Smooth muscle cell (in vitro differentiated cells): ENCODE measurements at regions not wholly inside any gene's neighbourhood (a gene's known extent, or its start where the extent isn't known, plus 50 kb on each side); places are given as distances from the start of the nearest gene placed in this dataset.

Experiments
- DNase-seq: peaks from one replicate; lab custom pipeline; 2025; ENCODE audit not compliant: unreplicated experiment; lab: John Stamatoyannopoulos, UW
- H2AFZ ChIP-seq: fragments of 200-600 bp; sonication (generic); 2 replicates; pipeline ENCODE4 v1.6.0; 2016; ENCODE audit warnings: antibody characterized with exemption, low read depth, mild to moderate bottlenecking
- H3F3A ChIP-seq: fragments of 200-600 bp; sonication (generic); 2 replicates; pipeline ENCODE4 v1.6.0; 2017; ENCODE audit warnings: antibody characterized with exemption, low read depth
- H3K27ac ChIP-seq: fragments of 200-600 bp; sonication (generic); 2 replicates; pipeline ENCODE4 v1.5.1; 2016; ENCODE audit warnings: low read depth, mild to moderate bottlenecking
- H3K27me3 ChIP-seq: fragments of 200-600 bp; sonication (generic); 2 replicates; pipeline ENCODE4 v1.6.1; 2016; ENCODE audit warnings: low read depth, mild to moderate bottlenecking
- H3K36me3 ChIP-seq: fragments of 200-600 bp; sonication (generic); 2 replicates; pipeline ENCODE4 v1.5.1; 2016; ENCODE audit warnings: low read depth
- H3K4me1 ChIP-seq: fragments of 200-600 bp; sonication (generic); 2 replicates; pipeline ENCODE4 v1.5.1; 2016; ENCODE audit warnings: low read depth
- H3K4me2 ChIP-seq: fragments of 200-600 bp; sonication (generic); 2 replicates; pipeline ENCODE4 v1.6.0; 2016; ENCODE audit warnings: mild to moderate bottlenecking
- H3K4me3 ChIP-seq: fragments of 200-600 bp; sonication (generic); 2 replicates; pipeline ENCODE4 v1.5.1; 2016; ENCODE audit warnings: mild to moderate bottlenecking
- H3K79me2 ChIP-seq: fragments of 200-600 bp; sonication (generic); 2 replicates; pipeline ENCODE4 v1.6.0; 2016; ENCODE audit warnings: low read depth, mild to moderate bottlenecking
- H3K9ac ChIP-seq: fragments of 200-600 bp; sonication (generic); 2 replicates; pipeline ENCODE4 v1.6.0; 2016; ENCODE audit warnings: low read depth
- H3K9me3 ChIP-seq: fragments of 200-600 bp; sonication (generic); replicated peaks from 2 replicates; pipeline ENCODE4 v1.5.1; 2016; ENCODE audit warnings: low read depth
- H4K20me1 ChIP-seq: fragments of 200-600 bp; sonication (generic); 2 replicates; pipeline ENCODE4 v1.6.0; 2016; ENCODE audit warnings: low read depth
- CTCF ChIP-seq: fragments of 200-600 bp; sonication (generic); IDR thresholded peaks from 2 replicates; pipeline ENCODE4 v1.5.1; 2017; ENCODE audit warnings: borderline replicate concordance, mild to moderate bottlenecking, antibody characterized with exemption; ENCODE audit not compliant: insufficient read depth, poor library complexity, severe bottlenecking
- WGBS: methylation state at CpG from one replicate; pipeline ENCODE4 v1.1.7; 2016; ENCODE audit warnings: low lambda C conversion rate; 5-methylcytosine and 5-hydroxymethylcytosine counted together

GRCh38 chr6:89028774-89029173 is 51.8 kb upstream of the PNRC1 start:
- Histone ChIP-seq H3K4me2 (no peak overlapping the region), H3K79me2 (no peaks in the 10 kb centered on the region), H3K27me3 (no peaks in the 10 kb centered on the region), H3K9ac (no peak overlapping the region), H3K4me3 (no peak overlapping the region), H3K9me3 (no peaks in the 10 kb centered on the region), H3K36me3 (no peaks in the 10 kb centered on the region), H3K27ac (no peak overlapping the region), H3F3A (peaks cover 5% of the 10 kb centered on the region), H3K4me1 (no peaks in the 10 kb centered on the region), H2AFZ (no peak overlapping the region), H4K20me1 (no peaks in the 10 kb centered on the region)
- no peak for TF ChIP-seq CTCF
- DNase-seq = no peak
- 93% methylated on average over 6 of the region's 6 CpGs for WGBS

- DNase-seq = no peak
- WGBS = 94% methylated on average over 2 of the region's 2 CpGs
- no peaks in the 10 kb centered on the region for H3K79me2 ChIP-seq
- no peaks in the 10 kb centered on the region for H4K20me1 ChIP-seq
- no peaks in the 10 kb centered on the region for H3K4me1 ChIP-seq
- peaks cover 7% of the 10 kb centered on the region for H3F3A ChIP-seq
- no peak overlapping the region for H3K4me3 ChIP-seq
- no peak overlapping the region for H2AFZ ChIP-seq
- H3K36me3 ChIP-seq = no peaks in the 10 kb centered on the region
- H3K4me2 ChIP-seq = no peak overlapping the region
- no peak overlapping the region for H3K9ac ChIP-seq
- no peaks in the 10 kb centered on the region for H3K9me3 ChIP-seq
- no peak overlapping the region for H3K27ac ChIP-seq
- no peaks in the 10 kb centered on the region for H3K27me3 ChIP-seq
- no peak for TF ChIP-seq CTCF
Observed at GRCh38 chr6:89027756-89028155, 52.8 kb upstream of the PNRC1 start.

- TF ChIP-seq CTCF = no peak
- 99% methylated on average over 4 of the region's 4 CpGs for WGBS
- Histone ChIP-seq H3K27ac (no peak overlapping the region), H3K36me3 (no peaks in the 10 kb centered on the region), H3K27me3 (no peaks in the 10 kb centered on the region), H3K9ac (no peak overlapping the region), H3K79me2 (no peaks in the 10 kb centered on the region), H3F3A (peaks cover 7% of the 10 kb centered on the region), H2AFZ (no peak overlapping the region), H3K4me1 (no peaks in the 10 kb centered on the region), H4K20me1 (no peaks in the 10 kb centered on the region), H3K9me3 (no peaks in the 10 kb centered on the region), H3K4me2 (no peak overlapping the region), H3K4me3 (no peak overlapping the region)
- DNase-seq = no peak
Observed at GRCh38 chr6:89026151-89026550, 54.4 kb upstream of the PNRC1 start.

GRCh38 chr6:89025633-89026032 is 54.9 kb upstream of the PNRC1 start:
- Histone ChIP-seq H3K27me3 (no peaks in the 10 kb centered on the region), H4K20me1 (no peaks in the 10 kb centered on the region), H3K4me2 (no peak overlapping the region), H3K36me3 (no peaks in the 10 kb centered on the region), H3K9ac (no peak overlapping the region), H3K4me3 (no peak overlapping the region), H3K79me2 (no peaks in the 10 kb centered on the region), H2AFZ (no peak overlapping the region), H3K4me1 (no peaks in the 10 kb centered on the region), H3K9me3 (no peaks in the 10 kb centered on the region), H3K27ac (no peak overlapping the region), H3F3A (peaks cover 7% of the 10 kb centered on the region)
- no peak for TF ChIP-seq CTCF
- DNase-seq = no peak
- 88% methylated on average over 3 of the region's 3 CpGs for WGBS
